Spleen (tissue), 11 donors: ENCODE measurements at regions not wholly inside any gene's neighbourhood (a gene's known extent, or its start where the extent isn't known, plus 50 kb on each side); places are given as distances from the start of the nearest gene placed in this dataset.
A peak's percentile ranks its signal among the peaks of the same experiment; 100 is the strongest.

Source experiments
- DNase-seq: peaks from one replicate; pipeline ENCODE4 v3.0.0-alpha.2; 2020
- H3K27ac ChIP-seq, 8 donors: fragments of 200-600 bp; sonication (generic) in 7 of 8; 1 replicate in 4 of 8; 2 replicates in 4 of 8; pipeline versions ENCODE4 v1.5.0 to v1.8.0; 2016 to 2021; ENCODE audit warnings: inconsistent platforms in 4 of 8, mild to moderate bottlenecking in 4 of 8, moderate library complexity in 1 of 8
- H3K27me3 ChIP-seq, 7 donors: fragments of 200-600 bp; sonication (generic) in 6 of 7; replicated peaks in 1 of 7; 1 replicate in 4 of 7; 2 replicates in 3 of 7; pipeline versions ENCODE4 v1.5.0 to v1.8.0; 2016 to 2021; ENCODE audit warnings: inconsistent platforms in 3 of 7, mild to moderate bottlenecking in 1 of 7
- H3K36me3 ChIP-seq, 6 donors: fragments of 200-600 bp; sonication (generic) in 5 of 6; 1 replicate in 4 of 6; 2 replicates in 2 of 6; pipeline versions ENCODE4 v1.5.0 to v1.8.0; 2016 to 2021; ENCODE audit warnings: inconsistent platforms in 2 of 6
- H3K4me1 ChIP-seq, 6 donors: fragments of 200-600 bp; sonication (generic) in 5 of 6; 1 replicate in 3 of 6; 2 replicates in 3 of 6; pipeline versions ENCODE4 v1.5.0 to v1.8.0; 2016 to 2021; ENCODE audit warnings: inconsistent platforms in 3 of 6
- H3K4me3 ChIP-seq, 8 donors: fragments of 200-600 bp; sonication (generic) in 7 of 8; 1 replicate in 4 of 8; 2 replicates in 4 of 8; pipeline versions ENCODE4 v1.5.0 to v1.8.0; 2016 to 2021; ENCODE audit warnings: inconsistent platforms in 4 of 8, mild to moderate bottlenecking in 4 of 8, moderate library complexity in 2 of 8
- H3K9me3 ChIP-seq, 8 donors: fragments of 200-600 bp; sonication (generic) in 7 of 8; 1 replicate in 4 of 8; 2 replicates in 4 of 8; pipeline versions ENCODE4 v1.5.0 to v1.8.0; 2016 to 2021; ENCODE audit warnings: inconsistent platforms in 4 of 8
- CTCF ChIP-seq, 11 experiments: fragments of 200-600 bp in 7 of 11; fragments of 450-650 bp in 4 of 11; sonication (generic) in 4 of 11; IDR thresholded peaks in 8 of 11; conservative IDR thresholded peaks in 3 of 11; 1 replicate in 7 of 11; 2 replicates in 4 of 11; pipeline versions ENCODE4 v1.4.0 to v1.8.0; 2016 to 2021; ENCODE audit warnings: antibody characterized with exemption in 11 of 11, inconsistent platforms in 4 of 11, mild to moderate bottlenecking in 1 of 11
- POLR2A ChIP-seq, 3 donors: fragments of 450-650 bp; IDR thresholded peaks; one replicate each; pipeline ENCODE4 v1.5.1; 2017; ENCODE audit warnings: antibody characterized with exemption in 3 of 3, mild to moderate bottlenecking in 1 of 3
- POLR2AphosphoS5 ChIP-seq, 3 donors: sonication (generic); formaldehyde crosslinking; IDR thresholded peaks; one replicate each; pipeline ENCODE4 v1.5.1; 2017; ENCODE audit warnings: antibody characterized with exemption in 3 of 3
- whole genome bisulfite sequencing, 5 donors: extraction: QIAGEN DNeasy Blood & Tissue Kit in 3 of 5; methylation state at CpG; one replicate each; pipeline versions ENCODE4 v1.1.5 to v1.1.7; 2013 to 2018; 5-methylcytosine and 5-hydroxymethylcytosine counted together
- intact Hi-C: fragments of 100-400 bp; cut with DNase I; formaldehyde crosslinking; loops from one replicate; pipeline ENCODE4 v1.15.0; 2023; ENCODE audit warnings: low total_unique reads
- donor health status: healthy with polysubstance abuse.
- donor health status: DM: no; HTN: no; CAD: no; lungs with moderate emphysema.
- donor health status: DM: no; HTN: no; CAD: no.
- donor health status: Bipolar disorder and iron deficiency.
- donor health status: healthy.
- donor health status: DM: no; HTN: no; CAD: no.
- donor health status: DM: yes; HTN: yes; CAD: no.

GRCh38 chr17:65324611-65325342 is 187.6 kb downstream of the RGS9 start:
- no peaks in the 10 kb centered on the region for H3K36me3 ChIP-seq
- TF ChIP-seq POLR2AphosphoS5 (IDR thresholded peaks at IDR 0.05) (peak in 1 of 3 donors; percentile 45), CTCF (IDR thresholded peaks at IDR 0.05 in 8 of 11, conservative IDR thresholded peaks at IDR 0.05 in 3 of 11) (no peak)
- intact Hi-C loops: no loop called here

GRCh38 chr17:65323049-65323448 is 185.9 kb downstream of the RGS9 start:
- no peaks in the 10 kb centered on the region for H3K9me3 ChIP-seq
- 72 to 83% (median 83%) methylated on average over 2 of the region's 2 CpGs for WGBS, 5 donors
- H3K27me3 ChIP-seq: no peaks in the 10 kb centered on the region
- no peak overlapping the region for H3K4me3 ChIP-seq
- intact Hi-C loops: no loop called here
- H3K27ac ChIP-seq: no peak overlapping the region
- DNase-seq: no peak
- TF ChIP-seq CTCF (IDR thresholded peaks at IDR 0.05 in 8 of 11, conservative IDR thresholded peaks at IDR 0.05 in 3 of 11) (no peak), POLR2AphosphoS5 (IDR thresholded peaks at IDR 0.05) (no peak), POLR2A (IDR thresholded peaks at IDR 0.05) (no peak)
- no peaks in the 10 kb centered on the region for H3K4me1 ChIP-seq
- no peaks in the 10 kb centered on the region for H3K36me3 ChIP-seq

More at GRCh38 chr17:65324611-65325342, 187.6 kb downstream of the RGS9 start:
- DNase-seq: no peak
- no peaks in the 10 kb centered on the region for H3K9me3 ChIP-seq
- WGBS, 5 donors: 62 to 82% (median 77%) methylated on average over 5 of the region's 5 CpGs
- H3K4me3 ChIP-seq: no peak overlapping the region
- no peaks in the 10 kb centered on the region for H3K27me3 ChIP-seq
- no peaks in the 10 kb centered on the region for H3K4me1 ChIP-seq
- peak overlapping the region in 1 of 8 donors; percentile 16 for H3K27ac ChIP-seq

- Histone ChIP-seq H3K27me3 (no peaks in the 10 kb centered on the region), H3K27ac (no peak overlapping the region), H3K4me3 (no peak overlapping the region), H3K9me3 (no peaks in the 10 kb centered on the region), H3K36me3 (no peaks in the 10 kb centered on the region), H3K4me1 (no peaks in the 10 kb centered on the region)
- no peak for TF ChIP-seq POLR2AphosphoS5 (IDR thresholded peaks at IDR 0.05)
- TF ChIP-seq POLR2A (IDR thresholded peaks at IDR 0.05): no peak
- TF ChIP-seq CTCF (IDR thresholded peaks at IDR 0.05 in 8 of 11, conservative IDR thresholded peaks at IDR 0.05 in 3 of 11): no peak
- no peak for DNase-seq
- intact Hi-C loops: no loop called here
- WGBS, 5 donors: 81 to 89% (median 88%) methylated on average over 5 of the region's 5 CpGs
Measured at GRCh38 chr17:65320820-65321219, 183.7 kb downstream of the RGS9 start.

- WGBS, 5 donors: 26 to 40% (median 29%) methylated on average over 6 of the region's 6 CpGs
Measured at GRCh38 chr17:65314212-65314611, 177.0 kb downstream of the RGS9 start.

More at GRCh38 chr17:65314212-65314611, 177.0 kb downstream of the RGS9 start:
- TF ChIP-seq POLR2A (IDR thresholded peaks at IDR 0.05): no peak
- no peak for TF ChIP-seq CTCF (IDR thresholded peaks at IDR 0.05 in 8 of 11, conservative IDR thresholded peaks at IDR 0.05 in 3 of 11)
- no peak for TF ChIP-seq POLR2AphosphoS5 (IDR thresholded peaks at IDR 0.05)
- intact Hi-C loops: no loop called here
- Histone ChIP-seq H3K4me3 (no peak overlapping the region), H3K27me3 (peaks cover 0 to 47% (median 7%) of the 10 kb centered on the region in 7 donors), H3K36me3 (no peaks in the 10 kb centered on the region), H3K4me1 (no peaks in the 10 kb centered on the region), H3K9me3 (no peaks in the 10 kb centered on the region), H3K27ac (no peak overlapping the region)
- DNase-seq: no peak
